ENCODE measurements at regions not wholly inside any gene's neighbourhood (a gene's known extent, or its start where the extent isn't known, plus 50 kb on each side); places are given as distances from the start of the nearest gene placed in this dataset.

- TF ChIP-seq CTCF (IDR thresholded peaks at IDR 0.05; ENCODE audit: low read depth, low read length, missing input control) (no peak), SP1 (IDR thresholded peaks at IDR 0.05) (no peak), ATF3 (IDR thresholded peaks at IDR 0.05) (no peak), YY1 (IDR thresholded peaks at IDR 0.05) (no peak), MAX (IDR thresholded peaks at IDR 0.05) (no peak)
Observed at GRCh38 chr6:138714493-138714892, 59.1 kb upstream of the CCDC28A start.
